ENCODE measurements at regions not wholly inside any gene's neighbourhood (a gene's known extent, or its start where the extent isn't known, plus 50 kb on each side); places are given as distances from the start of the nearest gene placed in this dataset.

DNA sequence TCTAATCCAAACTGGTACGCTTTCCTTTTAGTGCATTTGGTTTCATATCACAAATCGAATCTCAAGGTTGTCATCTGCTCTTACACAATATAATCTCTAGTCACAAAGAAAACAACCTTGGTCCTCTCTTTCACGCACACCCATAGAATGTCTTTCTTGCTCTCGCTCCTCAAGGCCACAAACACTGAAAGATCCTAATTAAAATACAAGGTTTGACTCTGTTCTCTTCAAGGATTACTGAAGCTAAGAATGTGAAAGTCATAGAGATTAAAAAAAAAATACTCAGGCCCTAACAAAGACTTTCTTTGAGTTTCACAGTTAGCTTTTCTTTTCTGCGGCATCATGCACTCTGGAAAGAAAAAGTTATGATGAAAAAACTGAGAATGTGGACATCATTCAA lies 891.5 kb downstream of the EFNB2 start:
- TF ChIP-seq, protein P1, sequence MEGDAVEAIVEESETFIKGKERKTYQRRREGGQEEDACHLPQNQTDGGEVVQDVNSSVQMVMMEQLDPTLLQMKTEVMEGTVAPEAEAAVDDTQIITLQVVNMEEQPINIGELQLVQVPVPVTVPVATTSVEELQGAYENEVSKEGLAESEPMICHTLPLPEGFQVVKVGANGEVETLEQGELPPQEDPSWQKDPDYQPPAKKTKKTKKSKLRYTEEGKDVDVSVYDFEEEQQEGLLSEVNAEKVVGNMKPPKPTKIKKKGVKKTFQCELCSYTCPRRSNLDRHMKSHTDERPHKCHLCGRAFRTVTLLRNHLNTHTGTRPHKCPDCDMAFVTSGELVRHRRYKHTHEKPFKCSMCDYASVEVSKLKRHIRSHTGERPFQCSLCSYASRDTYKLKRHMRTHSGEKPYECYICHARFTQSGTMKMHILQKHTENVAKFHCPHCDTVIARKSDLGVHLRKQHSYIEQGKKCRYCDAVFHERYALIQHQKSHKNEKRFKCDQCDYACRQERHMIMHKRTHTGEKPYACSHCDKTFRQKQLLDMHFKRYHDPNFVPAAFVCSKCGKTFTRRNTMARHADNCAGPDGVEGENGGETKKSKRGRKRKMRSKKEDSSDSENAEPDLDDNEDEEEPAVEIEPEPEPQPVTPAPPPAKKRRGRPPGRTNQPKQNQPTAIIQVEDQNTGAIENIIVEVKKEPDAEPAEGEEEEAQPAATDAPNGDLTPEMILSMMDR (conservative IDR thresholded peaks at IDR 0.05), result no peak
- Histone ChIP-seq H3K27ac (ENCODE audit: low read depth, low read length) (no peak overlapping the region), H3K9ac (ENCODE audit: extremely low read depth, low read length, poor library complexity, severe bottlenecking) (no peak overlapping the region), H3K4me1 (ENCODE audit: control insufficient read depth, insufficient read depth, low read length) (no peaks in the 10 kb centered on the region), H3K36me3 (ENCODE audit: control insufficient read depth, insufficient read depth, low read length) (no peaks in the 10 kb centered on the region), H3K9me3 (ENCODE audit: control insufficient read depth, low read length) (peaks cover 9% of the 10 kb centered on the region), H3K27me3 (ENCODE audit: control insufficient read depth, insufficient read depth, low read length, poor library complexity, severe bottlenecking) (no peaks in the 10 kb centered on the region), H3K4me3 (ENCODE audit: low read length) (no peak overlapping the region)
- no peak for DNase-seq
- Mint-ChIP-seq H3K27me3 (ENCODE audit: insufficient read depth) (no peaks in the 10 kb centered on the region), H3K9me3 (peaks cover 9% of the 10 kb centered on the region), H3K4me1 (no peaks in the 10 kb centered on the region), H3K27ac (no peak overlapping the region), H3K4me3 (no peak overlapping the region), H3K36me3 (ENCODE audit: low read depth) (no peaks in the 10 kb centered on the region)
- WGBS, 2 experiments (ENCODE audit: insufficient coverage in 1 of 2, insufficient read length in 1 of 2), result 83 to 89% methylated on average over 2 to 5 of the region's 5 CpGs

DNA sequence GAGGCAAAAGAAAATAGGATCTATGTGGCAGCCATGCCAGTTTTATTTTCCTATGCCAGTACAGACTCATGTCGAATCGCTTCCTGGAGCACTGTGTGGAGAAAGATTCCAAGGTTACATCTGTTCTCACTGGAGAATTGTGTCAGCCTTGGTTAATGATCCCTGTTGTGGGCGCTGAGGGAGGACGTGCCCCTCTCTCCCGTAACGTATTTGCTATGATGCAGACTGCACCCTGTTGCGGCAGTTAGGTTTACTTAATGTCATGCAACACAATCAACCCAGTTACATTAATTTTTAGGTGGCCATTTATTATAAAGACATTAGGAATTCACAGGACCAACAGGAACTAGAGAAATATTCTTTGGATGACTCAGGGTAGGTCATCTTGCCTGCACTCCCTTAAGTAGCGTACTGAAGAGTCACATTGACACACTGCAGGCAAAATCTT lies 892.9 kb downstream of the EFNB2 start:
- TF ChIP-seq, protein P1 (conservative IDR thresholded peaks at IDR 0.05), result no peak
- H3K27ac Mint-ChIP-seq, result no peak overlapping the region
- no peaks in the 10 kb centered on the region for H3K36me3 Mint-ChIP-seq (ENCODE audit: low read depth)
- no peaks in the 10 kb centered on the region for H3K36me3 ChIP-seq (ENCODE audit: control insufficient read depth, insufficient read depth, low read length)
- H3K9ac ChIP-seq (ENCODE audit: extremely low read depth, low read length, poor library complexity, severe bottlenecking), result no peak overlapping the region
- H3K4me1 Mint-ChIP-seq, result no peaks in the 10 kb centered on the region
- H3K9me3 ChIP-seq (ENCODE audit: control insufficient read depth, low read length), result no peaks in the 10 kb centered on the region
- no peaks in the 10 kb centered on the region for H3K27me3 ChIP-seq (ENCODE audit: control insufficient read depth, insufficient read depth, low read length, poor library complexity, severe bottlenecking)
- H3K4me3 ChIP-seq (ENCODE audit: low read length), result no peak overlapping the region
- no peak for DNase-seq
- H3K9me3 Mint-ChIP-seq, result no peaks in the 10 kb centered on the region
- no peak overlapping the region for H3K4me3 Mint-ChIP-seq
- WGBS, 2 experiments (ENCODE audit: insufficient coverage in 1 of 2, insufficient read length in 1 of 2), result 92 to 97% methylated on average over 7 to 8 of the region's 8 CpGs
- H3K27me3 Mint-ChIP-seq (ENCODE audit: insufficient read depth), result no peaks in the 10 kb centered on the region
- H3K4me1 ChIP-seq (ENCODE audit: control insufficient read depth, insufficient read depth, low read length), result no peaks in the 10 kb centered on the region
- no peak overlapping the region for H3K27ac ChIP-seq (ENCODE audit: low read depth, low read length)

DNA sequence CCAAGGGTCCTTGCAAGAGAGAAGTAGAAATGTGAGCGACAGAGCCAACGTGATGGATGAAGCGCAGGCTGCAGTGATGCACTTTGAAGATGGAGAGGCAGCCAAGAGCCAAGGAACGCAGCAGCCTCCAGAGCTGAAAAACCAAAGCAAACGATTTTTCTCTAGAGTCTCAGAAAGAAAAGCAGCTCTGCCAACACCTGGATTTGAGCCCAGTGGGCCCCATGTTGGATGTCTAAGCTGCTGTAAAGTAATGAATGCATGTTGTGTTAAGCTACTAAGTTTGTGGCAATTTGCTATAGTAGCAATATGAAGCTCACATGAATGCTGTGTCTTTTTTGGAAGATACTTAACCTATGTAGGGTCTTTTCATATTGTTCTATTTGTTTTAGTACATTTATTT lies 894.3 kb downstream of the EFNB2 start:
- DNase-seq, result no peak
- H3K4me1 ChIP-seq (ENCODE audit: control insufficient read depth, insufficient read depth, low read length), result no peaks in the 10 kb centered on the region
- H3K27ac ChIP-seq (ENCODE audit: low read depth, low read length), result no peak overlapping the region
- Mint-ChIP-seq H3K9me3 (no peaks in the 10 kb centered on the region), H3K4me1 (no peaks in the 10 kb centered on the region), H3K27me3 (ENCODE audit: insufficient read depth) (no peaks in the 10 kb centered on the region), H3K4me3 (no peak overlapping the region), H3K27ac (no peak overlapping the region), H3K36me3 (ENCODE audit: low read depth) (no peaks in the 10 kb centered on the region)
- no peaks in the 10 kb centered on the region for H3K9me3 ChIP-seq (ENCODE audit: control insufficient read depth, low read length)
- 71 to 78% methylated on average over 4 to 5 of the region's 5 CpGs for WGBS, 2 experiments (ENCODE audit: insufficient coverage in 1 of 2, insufficient read length in 1 of 2)
- TF ChIP-seq, protein P1 (conservative IDR thresholded peaks at IDR 0.05), result no peak
- no peak overlapping the region for H3K4me3 ChIP-seq (ENCODE audit: low read length)
- H3K36me3 ChIP-seq (ENCODE audit: control insufficient read depth, insufficient read depth, low read length), result no peaks in the 10 kb centered on the region
- H3K9ac ChIP-seq (ENCODE audit: extremely low read depth, low read length, poor library complexity, severe bottlenecking), result no peak overlapping the region
- H3K27me3 ChIP-seq (ENCODE audit: control insufficient read depth, insufficient read depth, low read length, poor library complexity, severe bottlenecking), result no peaks in the 10 kb centered on the region

All from endodermal cell (in vitro differentiated cells).